HEK293 (cell line): ENCODE measurements at regions not wholly inside any gene's neighbourhood (a gene's known extent, or its start where the extent isn't known, plus 50 kb on each side); places are given as distances from the start of the nearest gene placed in this dataset.

ENCODE experiments used
- CTCF ChIA-PET: fragments of 350-600 bp; formaldehyde crosslinking; extraction: SDS; loops from one replicate; lab custom pipeline; 2021; ENCODE audit warnings: antibody characterized with exemption; lab: Yijun Ruan, JAX
- POLR2A ChIA-PET: fragments of 300-600 bp; formaldehyde crosslinking; extraction: SDS; loops from one replicate; lab custom pipeline; 2020; ENCODE audit warnings: antibody characterized with exemption, inconsistent platforms; lab: Yijun Ruan, JAX
- H3K27ac ChIP-seq: fragments of 200-500 bp; sonication (Bioruptor generic); 2 replicates; pipeline ENCODE4 v1.5.1; 2014; ENCODE audit warnings: low read depth, low read length, control low read depth, inconsistent platforms; ENCODE audit errors: extremely low read depth
- H3K36me3 ChIP-seq, 2 experiments: fragments of 200-500 bp in 1 of 2; sonication (Bioruptor generic) in 1 of 2; 1 replicate in 1 of 2; 2 replicates in 1 of 2; pipeline ENCODE4 v1.5.1; 2014 to 2017; ENCODE audit warnings: inconsistent platforms in 2 of 2, low read length in 2 of 2; ENCODE audit not compliant: control insufficient read depth in 2 of 2, insufficient read depth in 1 of 2
- H3K4me1 ChIP-seq: fragments of 200-500 bp; sonication (Bioruptor generic); 2 replicates; pipeline ENCODE4 v1.5.1; 2014; ENCODE audit warnings: mild to moderate bottlenecking, low read length, inconsistent platforms; ENCODE audit not compliant: control insufficient read depth, insufficient read depth
- H3K4me3 ChIP-seq: 2 replicates; pipeline ENCODE4 v1.5.1; 2011; ENCODE audit warnings: low read depth, mild to moderate bottlenecking, control low read depth, low read length, moderate library complexity
- H3K9me3 ChIP-seq: fragments of 200-500 bp; sonication (Bioruptor generic); 2 replicates; pipeline ENCODE4 v1.5.1; 2014; ENCODE audit warnings: low read depth, low read length, inconsistent platforms; ENCODE audit not compliant: control insufficient read depth, insufficient read depth
- GLI4 ChIP-seq: fragments of 450-650 bp; formaldehyde crosslinking; IDR thresholded peaks from 2 replicates; pipeline ENCODE4 v1.5.1; 2016; ENCODE audit warnings: missing biosample characterization, missing genetic modification characterization
- GLIS1 ChIP-seq: fragments of 450-650 bp; formaldehyde crosslinking; IDR thresholded peaks from 2 replicates; pipeline ENCODE4 v1.5.1; 2016; ENCODE audit warnings: missing biosample characterization, missing genetic modification characterization
- KLF7 ChIP-seq: fragments of 450-650 bp; formaldehyde crosslinking; IDR thresholded peaks from 2 replicates; pipeline ENCODE4 v1.5.1; 2016; ENCODE audit warnings: missing biosample characterization, missing genetic modification characterization, borderline replicate concordance
- MYNN ChIP-seq: fragments of 450-650 bp; formaldehyde crosslinking; IDR thresholded peaks from 2 replicates; pipeline ENCODE4 v1.5.1; 2016; ENCODE audit warnings: missing biosample characterization, missing genetic modification characterization, borderline replicate concordance
- SCRT1 ChIP-seq: fragments of 450-650 bp; formaldehyde crosslinking; IDR thresholded peaks from 2 replicates; pipeline ENCODE4 v1.5.1; 2016; ENCODE audit warnings: missing biosample characterization, missing genetic modification characterization, borderline replicate concordance
- SCRT2 ChIP-seq: fragments of 450-650 bp; formaldehyde crosslinking; IDR thresholded peaks from 2 replicates; pipeline ENCODE4 v1.5.1; 2016; ENCODE audit warnings: missing biosample characterization, missing genetic modification characterization
- SP3 ChIP-seq: fragments of 450-650 bp; formaldehyde crosslinking; IDR thresholded peaks from 2 replicates; pipeline ENCODE4 v1.5.1; 2016; ENCODE audit warnings: missing biosample characterization, missing genetic modification characterization
- WT1 ChIP-seq: fragments of 450-650 bp; formaldehyde crosslinking; IDR thresholded peaks from 2 replicates; pipeline ENCODE4 v1.5.1; 2016; ENCODE audit warnings: missing biosample characterization, missing genetic modification characterization
- ZBTB17 ChIP-seq: fragments of 450-650 bp; formaldehyde crosslinking; IDR thresholded peaks from 2 replicates; pipeline ENCODE4 v1.5.1; 2016; ENCODE audit warnings: missing biosample characterization, missing genetic modification characterization
- ZNF112 ChIP-seq: fragments of 450-650 bp; formaldehyde crosslinking; IDR thresholded peaks from 2 replicates; pipeline ENCODE4 v1.5.0; 2017; ENCODE audit warnings: missing biosample characterization, missing genetic modification characterization
- ZNF132 ChIP-seq: fragments of 450-650 bp; formaldehyde crosslinking; IDR thresholded peaks from 2 replicates; pipeline ENCODE4 v1.5.1; 2017; ENCODE audit warnings: missing biosample characterization, missing genetic modification characterization, borderline replicate concordance
- ZNF157 ChIP-seq: fragments of 450-650 bp; formaldehyde crosslinking; IDR thresholded peaks from 2 replicates; pipeline ENCODE4 v1.5.1; 2016; ENCODE audit warnings: missing biosample characterization, missing genetic modification characterization
- ZNF18 ChIP-seq: fragments of 450-650 bp; formaldehyde crosslinking; IDR thresholded peaks from 2 replicates; pipeline ENCODE4 v1.5.1; 2016; ENCODE audit warnings: missing biosample characterization, missing genetic modification characterization
- ZNF223 ChIP-seq: fragments of 450-650 bp; formaldehyde crosslinking; IDR thresholded peaks from 2 replicates; pipeline ENCODE4 v1.5.1; 2016; ENCODE audit warnings: missing biosample characterization, missing genetic modification characterization
- ZNF23 ChIP-seq: fragments of 450-650 bp; formaldehyde crosslinking; IDR thresholded peaks from 2 replicates; pipeline ENCODE4 v1.5.1; 2016; ENCODE audit warnings: missing biosample characterization, missing genetic modification characterization, borderline replicate concordance
- ZNF24 ChIP-seq: fragments of 450-650 bp; formaldehyde crosslinking; IDR thresholded peaks from 2 replicates; pipeline ENCODE4 v1.5.1; 2016; ENCODE audit warnings: missing biosample characterization, missing genetic modification characterization
- ZNF394 ChIP-seq: fragments of 450-650 bp; formaldehyde crosslinking; IDR thresholded peaks from 2 replicates; pipeline ENCODE4 v1.5.1; 2016; ENCODE audit warnings: missing biosample characterization, missing genetic modification characterization, mild to moderate bottlenecking, moderate library complexity, borderline replicate concordance
- ZNF416 ChIP-seq: fragments of 450-650 bp; formaldehyde crosslinking; IDR thresholded peaks from 2 replicates; pipeline ENCODE4 v1.5.1; 2016; ENCODE audit warnings: missing biosample characterization, missing genetic modification characterization
- ZNF426 ChIP-seq: fragments of 450-650 bp; formaldehyde crosslinking; IDR thresholded peaks from 2 replicates; pipeline ENCODE4 v1.5.1; 2017; ENCODE audit warnings: missing biosample characterization, missing genetic modification characterization, mild to moderate bottlenecking, inconsistent platforms, moderate library complexity
- ZNF449 ChIP-seq: fragments of 450-650 bp; formaldehyde crosslinking; IDR thresholded peaks from 2 replicates; pipeline ENCODE4 v1.5.1; 2017; ENCODE audit warnings: missing biosample characterization, mild to moderate bottlenecking, missing genetic modification characterization, moderate library complexity
- ZNF529 ChIP-seq: fragments of 450-650 bp; formaldehyde crosslinking; IDR thresholded peaks from 2 replicates; pipeline ENCODE4 v1.5.1; 2017; ENCODE audit warnings: missing genetic modification characterization, missing biosample characterization; ENCODE audit not compliant: insufficient replicate concordance
- ZNF677 ChIP-seq: fragments of 450-650 bp; IDR thresholded peaks from 2 replicates; pipeline ENCODE4 v1.5.0; 2018; ENCODE audit warnings: missing biosample characterization, mild to moderate bottlenecking, missing genetic modification characterization, moderate library complexity
- ZNF777 ChIP-seq: fragments of 450-650 bp; formaldehyde crosslinking; IDR thresholded peaks from 2 replicates; pipeline ENCODE4 v1.5.1; 2017; ENCODE audit warnings: missing biosample characterization, missing genetic modification characterization, borderline replicate concordance
- ZSCAN30 ChIP-seq: fragments of 450-650 bp; IDR thresholded peaks from 2 replicates; pipeline ENCODE4 v1.5.1; 2018; ENCODE audit warnings: missing biosample characterization, mild to moderate bottlenecking, missing genetic modification characterization, moderate library complexity
- TF ChIP-seq, protein P1 (sequence below): fragments of 450-650 bp; formaldehyde crosslinking; IDR thresholded peaks from 2 replicates; pipeline ENCODE4 v1.5.1; 2016; ENCODE audit warnings: missing biosample characterization, missing genetic modification characterization
- TF ChIP-seq, protein P2 (sequence below): fragments of 450-650 bp; formaldehyde crosslinking; IDR thresholded peaks from 2 replicates; pipeline ENCODE4 v1.5.1; 2016; ENCODE audit warnings: missing biosample characterization, missing genetic modification characterization, borderline replicate concordance

DNA sequence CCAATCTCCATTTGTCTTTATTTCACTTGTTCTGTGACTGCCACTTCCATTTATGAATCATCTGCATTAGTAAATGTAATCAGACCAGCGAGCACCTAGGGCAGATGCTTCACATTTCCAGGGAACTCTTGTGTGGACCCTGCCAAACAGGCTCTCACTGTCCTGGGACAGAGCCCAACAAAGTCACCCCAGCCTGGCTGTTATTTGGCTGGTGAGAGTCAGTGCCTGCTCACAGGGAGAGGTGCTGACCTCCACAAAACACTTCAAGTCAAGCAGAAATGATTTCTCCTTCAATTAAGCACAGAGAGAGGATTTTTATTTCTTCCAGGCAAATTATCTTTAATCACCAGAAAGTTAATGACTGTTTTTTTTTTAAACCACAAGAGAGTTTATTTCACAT lies 568.0 kb downstream of the MTRR start:
- no peaks in the 10 kb centered on the region for H3K4me1 ChIP-seq
- CTCF ChIA-PET: no interaction called here
- H3K36me3 ChIP-seq: no peaks in the 10 kb centered on the region
- H3K9me3 ChIP-seq: no peaks in the 10 kb centered on the region
- H3K4me3 ChIP-seq: no peak overlapping the region
- H3K27ac ChIP-seq: no peak overlapping the region
- POLR2A ChIA-PET: no interaction called here
- no peak for TF ChIP-seq SP3 (tag by site-specific recombination)
- TF ChIP-seq, protein P1, sequence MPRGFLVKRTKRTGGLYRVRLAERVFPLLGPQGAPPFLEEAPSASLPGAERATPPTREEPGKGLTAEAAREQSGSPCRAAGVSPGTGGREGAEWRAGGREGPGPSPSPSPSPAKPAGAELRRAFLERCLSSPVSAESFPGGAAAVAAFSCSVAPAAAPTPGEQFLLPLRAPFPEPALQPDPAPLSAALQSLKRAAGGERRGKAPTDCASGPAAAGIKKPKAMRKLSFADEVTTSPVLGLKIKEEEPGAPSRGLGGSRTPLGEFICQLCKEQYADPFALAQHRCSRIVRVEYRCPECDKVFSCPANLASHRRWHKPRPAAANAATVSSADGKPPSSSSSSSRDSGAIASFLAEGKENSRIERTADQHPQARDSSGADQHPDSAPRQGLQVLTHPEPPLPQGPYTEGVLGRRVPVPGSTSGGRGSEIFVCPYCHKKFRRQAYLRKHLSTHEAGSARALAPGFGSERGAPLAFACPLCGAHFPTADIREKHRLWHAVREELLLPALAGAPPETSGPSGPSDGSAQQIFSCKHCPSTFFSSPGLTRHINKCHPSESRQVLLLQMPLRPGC (tag by site-specific recombination): no peak
- TF ChIP-seq ZBTB17 (tag by site-specific recombination): no peak
- no peak for TF ChIP-seq ZSCAN30 (tag by site-specific recombination)
- TF ChIP-seq ZNF157 (tag by site-specific recombination): no peak
- TF ChIP-seq KLF7 (tag by site-specific recombination): no peak
- TF ChIP-seq ZNF24 (tag by site-specific recombination): no peak
- no peak for TF ChIP-seq SCRT2 (tag by site-specific recombination)
- no peak for TF ChIP-seq WT1 (tag by site-specific recombination)
- no peak for TF ChIP-seq ZNF18 (tag by site-specific recombination)
- TF ChIP-seq ZNF529 (tag by site-specific recombination): no peak
- no peak for TF ChIP-seq MYNN (tag by site-specific recombination)
- no peak for TF ChIP-seq GLI4
- TF ChIP-seq ZNF777 (tag by site-specific recombination): no peak
- no peak for TF ChIP-seq ZNF449 (tag by site-specific recombination)
- no peak for TF ChIP-seq ZNF23 (tag by site-specific recombination)
- TF ChIP-seq GLIS1 (tag by site-specific recombination): no peak

GRCh38 chr5:8445139-8445538 lies 576.2 kb downstream of the MTRR start:
- CTCF ChIA-PET: no interaction called here
- no peak overlapping the region for H3K4me3 ChIP-seq
- no peaks in the 10 kb centered on the region for H3K9me3 ChIP-seq
- TF ChIP-seq SCRT1 (tag by site-specific recombination): no peak
- no peaks in the 10 kb centered on the region for H3K4me1 ChIP-seq
- no peak overlapping the region for H3K27ac ChIP-seq
- no peaks in the 10 kb centered on the region for H3K36me3 ChIP-seq
- POLR2A ChIA-PET: interaction anchor here (0.6 to 1.8 kb wide), 2 partner anchors 12 to 128 kb away, joined by 3 to 8 read pairs; no protein-coding TSS in a partner anchor

GRCh38 chr5:8446179-8446578 lies 577.2 kb downstream of the MTRR start:
- POLR2A ChIA-PET: interaction anchor here (1.8 kb wide), 1 partner anchor 11 kb away, joined by 8 read pairs; no protein-coding TSS in a partner anchor
- Histone ChIP-seq H3K4me1 (no peaks in the 10 kb centered on the region), H3K9me3 (no peaks in the 10 kb centered on the region)

More at GRCh38 chr5:8446179-8446578, 577.2 kb downstream of the MTRR start:
- H3K27ac ChIP-seq: no peak overlapping the region
- TF ChIP-seq ZNF394 (tag by site-specific recombination) (no peak), ZNF112 (tag by site-specific recombination) (no peak), ZNF426 (tag by site-specific recombination) (no peak), ZNF132 (no peak), ZNF223 (tag by site-specific recombination) (no peak), ZNF416 (tag by site-specific recombination) (no peak), ZNF677 (tag by site-specific recombination) (no peak)
- TF ChIP-seq, protein P2, sequence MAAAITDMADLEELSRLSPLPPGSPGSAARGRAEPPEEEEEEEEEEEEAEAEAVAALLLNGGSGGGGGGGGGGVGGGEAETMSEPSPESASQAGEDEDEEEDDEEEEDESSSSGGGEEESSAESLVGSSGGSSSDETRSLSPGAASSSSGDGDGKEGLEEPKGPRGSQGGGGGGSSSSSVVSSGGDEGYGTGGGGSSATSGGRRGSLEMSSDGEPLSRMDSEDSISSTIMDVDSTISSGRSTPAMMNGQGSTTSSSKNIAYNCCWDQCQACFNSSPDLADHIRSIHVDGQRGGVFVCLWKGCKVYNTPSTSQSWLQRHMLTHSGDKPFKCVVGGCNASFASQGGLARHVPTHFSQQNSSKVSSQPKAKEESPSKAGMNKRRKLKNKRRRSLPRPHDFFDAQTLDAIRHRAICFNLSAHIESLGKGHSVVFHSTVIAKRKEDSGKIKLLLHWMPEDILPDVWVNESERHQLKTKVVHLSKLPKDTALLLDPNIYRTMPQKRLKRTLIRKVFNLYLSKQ (tag by site-specific recombination): no peak
- H3K36me3 ChIP-seq: no peaks in the 10 kb centered on the region
- no peak overlapping the region for H3K4me3 ChIP-seq
- CTCF ChIA-PET: no interaction called here
